ENCODE measurements at regions not wholly inside any gene's neighbourhood (a gene's known extent, or its start where the extent isn't known, plus 50 kb on each side); places are given as distances from the start of the nearest gene placed in this dataset.
"Not testable (repeated sequence)": the region's sequence is repeated elsewhere in the genome, so short reads cannot be mapped to it uniquely, and the experiment has no call there.

DNA sequence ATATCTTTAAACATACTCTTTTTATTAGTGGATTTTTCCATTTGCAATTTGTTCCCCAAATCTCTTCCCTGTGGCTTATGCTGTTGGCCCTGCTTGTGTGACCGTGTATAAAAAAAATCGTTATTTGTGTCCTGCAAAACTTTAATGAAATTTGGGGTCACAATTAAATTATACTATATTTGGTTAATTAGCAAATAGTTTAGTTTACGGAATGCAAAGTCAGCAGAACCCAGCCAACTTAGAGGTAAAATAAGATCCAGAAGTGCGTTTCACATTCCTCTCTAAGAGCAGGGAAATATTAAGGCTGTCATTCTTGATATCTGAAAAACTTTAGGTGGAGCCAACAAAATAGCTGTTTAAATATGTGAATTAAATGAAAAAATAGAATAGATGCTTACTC, 2023.5 kb upstream of the WWC1 start:
- DNase-seq (ENCODE audit: extremely low spot score, insufficient read length, low read depth) = no peak
- FAIRE-seq = no peak

DNA sequence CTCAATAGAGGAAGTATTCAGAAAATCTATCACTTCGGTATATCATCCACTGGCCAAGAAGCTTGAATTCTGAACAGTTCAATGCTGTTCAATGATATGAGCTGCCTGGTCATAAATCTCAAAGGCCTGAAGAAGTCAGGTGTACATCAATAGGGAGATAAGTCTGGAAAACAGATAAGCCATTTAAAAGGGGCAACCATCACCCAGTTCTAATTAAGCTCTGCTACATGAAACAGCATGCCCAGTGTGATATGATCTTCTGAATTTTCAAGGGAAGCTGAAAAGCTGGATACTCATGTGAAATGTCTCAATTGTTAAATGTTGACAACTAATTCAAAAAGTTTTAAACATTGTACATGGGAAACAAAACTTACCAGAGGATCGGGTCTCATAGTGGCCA, 2020.7 kb upstream of the WWC1 start:
- FAIRE-seq (no peak), DNase-seq (ENCODE audit: extremely low spot score, insufficient read length, low read depth) (no peak)

DNA sequence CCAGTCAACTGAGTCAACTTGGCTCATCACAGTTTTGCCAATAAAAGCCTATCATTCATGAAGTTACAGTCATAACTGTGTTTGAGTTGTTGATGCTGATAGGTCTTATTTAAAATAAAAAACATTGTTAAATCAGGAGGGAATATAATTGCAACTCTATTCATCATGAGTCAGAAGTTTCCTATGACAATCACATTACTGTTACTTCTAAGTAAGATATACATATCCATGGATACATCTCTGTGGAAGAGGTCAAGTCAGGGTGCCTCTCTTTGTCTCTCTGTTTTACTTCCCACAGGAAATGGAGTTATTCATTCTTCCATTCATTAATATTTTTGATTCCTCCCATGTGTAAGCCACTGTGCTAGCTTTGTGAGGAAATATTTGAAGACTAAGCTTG, 2015.4 kb upstream of the WWC1 start:
- FAIRE-seq (no peak), DNase-seq (ENCODE audit: extremely low spot score, insufficient read length, low read depth) (no peak)

DNA sequence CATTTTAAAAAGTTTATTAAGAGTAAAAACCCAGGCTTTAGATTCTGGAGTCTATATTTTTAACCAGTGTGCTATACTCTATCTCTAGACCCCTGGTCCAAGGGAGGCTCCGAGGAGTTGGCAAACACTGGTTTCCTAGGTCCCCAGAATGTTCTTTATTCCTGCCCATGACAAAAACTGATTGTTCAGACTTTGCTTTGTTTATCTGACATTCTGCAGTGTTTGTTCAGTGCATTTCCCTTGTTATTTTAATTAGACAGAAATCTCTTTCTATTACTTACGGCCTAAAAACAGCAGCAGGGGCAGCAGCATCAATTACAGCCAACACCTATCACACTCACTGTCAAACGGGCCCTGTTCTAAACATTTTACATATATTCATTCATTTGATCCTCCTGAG, 2011.6 kb upstream of the WWC1 start:
- DNase-seq (ENCODE audit: extremely low spot score, insufficient read length, low read depth) (no peak), FAIRE-seq (no peak)

DNA sequence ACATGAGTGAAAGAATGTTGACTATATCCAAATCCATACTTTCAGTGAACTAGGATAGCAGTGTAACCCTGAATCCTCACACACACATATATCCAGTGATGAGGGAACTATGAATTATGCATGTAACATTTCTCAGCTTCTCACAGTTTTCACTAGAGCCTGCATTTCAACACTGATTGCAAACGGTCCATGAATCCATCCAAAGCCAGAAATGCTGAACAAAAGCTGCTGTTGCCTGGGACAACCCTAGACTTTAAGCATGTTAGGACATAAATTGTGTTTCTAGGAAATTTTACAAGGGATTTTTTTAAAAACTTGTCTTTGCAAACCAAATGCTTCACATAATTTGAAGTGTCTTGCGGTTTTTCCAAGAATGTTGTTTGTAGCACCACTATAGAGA, 2010.0 kb upstream of the WWC1 start:
- FAIRE-seq = no peak
- DNase-seq (ENCODE audit: extremely low spot score, insufficient read length, low read depth) = no peak

DNA sequence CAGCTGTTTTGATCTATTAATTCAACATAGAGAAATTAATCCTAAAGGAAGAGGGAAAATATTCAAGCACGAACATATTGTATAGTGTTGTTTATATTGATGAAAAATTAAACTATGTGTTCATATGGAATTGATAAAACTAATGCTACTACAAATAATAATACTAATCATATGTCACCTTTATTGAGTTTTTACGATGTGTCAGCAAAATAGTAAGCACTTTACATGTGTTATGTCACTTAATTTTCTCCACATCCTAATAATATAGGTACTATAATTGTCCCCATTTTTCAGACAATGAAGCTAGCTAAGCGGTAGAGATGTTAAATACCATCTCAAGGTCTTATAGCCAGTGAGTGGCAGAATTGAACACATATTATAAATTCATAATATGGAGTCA, 2008.5 kb upstream of the WWC1 start:
- FAIRE-seq (no peak), DNase-seq (ENCODE audit: extremely low spot score, insufficient read length, low read depth) (no peak)

DNA sequence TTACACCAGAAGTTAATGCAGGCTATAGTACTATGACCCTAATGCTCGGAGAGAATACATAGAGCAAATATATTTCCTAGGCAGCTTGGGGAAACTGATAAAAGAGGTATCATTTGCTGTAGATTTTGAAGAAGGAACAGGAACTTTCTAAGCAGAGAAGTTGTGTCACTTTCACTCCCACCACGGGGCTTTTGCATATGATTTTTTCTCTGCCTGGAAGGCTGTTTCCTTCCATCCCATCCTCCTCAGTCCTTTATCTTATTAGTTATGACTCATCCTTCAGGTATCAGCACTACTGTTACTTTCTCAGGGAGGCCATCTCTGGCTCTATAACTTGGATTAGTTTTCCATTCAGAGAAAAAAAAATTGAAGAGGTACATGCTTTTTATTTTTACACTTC, 2006.1 kb upstream of the WWC1 start:
- DNase-seq (ENCODE audit: extremely low spot score, insufficient read length, low read depth) (no peak), FAIRE-seq (no peak)

DNA sequence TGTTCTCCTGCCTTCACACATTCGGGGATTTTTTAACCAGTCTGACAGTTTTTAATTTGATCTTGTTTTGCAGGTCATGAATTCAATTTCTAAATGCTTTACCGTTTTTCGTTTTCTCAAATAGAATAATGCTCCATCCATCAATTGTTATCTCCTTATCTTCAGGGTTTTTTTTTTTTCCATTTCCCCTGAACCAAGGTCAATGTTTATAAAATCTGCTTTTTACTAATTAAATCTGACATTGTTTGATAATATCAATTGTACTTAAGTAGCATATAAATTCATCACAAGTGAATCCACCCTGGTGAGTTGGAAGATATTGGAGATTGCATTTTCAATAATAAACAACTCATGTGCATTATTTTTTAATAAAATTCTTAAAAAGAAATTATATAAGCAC, 2004.6 kb upstream of the WWC1 start:
- DNase-seq (ENCODE audit: extremely low spot score, insufficient read length, low read depth) (no peak), FAIRE-seq (no peak)

DNA sequence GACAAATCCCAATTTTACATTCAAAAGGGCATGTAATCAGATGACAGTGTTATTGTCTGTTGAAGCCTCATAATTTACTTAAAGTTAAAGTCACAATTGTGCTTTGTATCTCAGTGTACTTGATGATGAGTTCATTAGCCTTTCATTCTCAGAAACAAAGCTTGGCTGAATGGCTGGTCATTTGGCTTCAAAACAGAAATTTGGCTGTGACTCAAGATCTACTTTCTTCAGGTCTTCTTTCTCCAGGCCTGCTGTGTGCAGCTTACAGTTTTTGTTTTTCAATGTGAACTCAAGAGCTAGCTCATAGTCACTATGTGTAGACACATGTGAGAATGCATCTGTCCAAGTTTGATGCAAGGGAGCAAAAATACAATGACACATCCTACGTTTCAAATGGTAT, 2003.6 kb upstream of the WWC1 start:
- DNase-seq (ENCODE audit: extremely low spot score, insufficient read length, low read depth) = no peak
- FAIRE-seq = no peak

DNA sequence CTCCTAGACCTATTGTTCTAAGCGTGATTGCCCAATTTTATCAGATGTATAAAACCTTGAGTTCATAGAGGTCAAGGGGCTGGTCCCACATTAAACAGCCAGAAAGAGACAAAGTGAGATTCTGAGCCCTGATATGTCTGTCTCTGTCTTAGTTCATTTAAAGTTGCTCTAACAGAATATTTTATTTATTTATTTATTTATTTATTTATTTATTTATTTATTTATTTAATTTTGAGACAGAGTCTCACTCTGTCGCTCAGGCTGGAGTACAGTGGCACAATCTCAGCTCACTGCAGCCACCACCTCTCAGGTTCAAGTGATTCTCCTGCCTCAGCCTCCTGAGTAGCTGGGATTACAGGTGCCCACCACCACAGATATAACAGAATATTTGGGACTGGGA, 1999.6 kb upstream of the WWC1 start:
- not testable (repeated sequence) for FAIRE-seq; DNase-seq (ENCODE audit: extremely low spot score, insufficient read length, low read depth)

DNA sequence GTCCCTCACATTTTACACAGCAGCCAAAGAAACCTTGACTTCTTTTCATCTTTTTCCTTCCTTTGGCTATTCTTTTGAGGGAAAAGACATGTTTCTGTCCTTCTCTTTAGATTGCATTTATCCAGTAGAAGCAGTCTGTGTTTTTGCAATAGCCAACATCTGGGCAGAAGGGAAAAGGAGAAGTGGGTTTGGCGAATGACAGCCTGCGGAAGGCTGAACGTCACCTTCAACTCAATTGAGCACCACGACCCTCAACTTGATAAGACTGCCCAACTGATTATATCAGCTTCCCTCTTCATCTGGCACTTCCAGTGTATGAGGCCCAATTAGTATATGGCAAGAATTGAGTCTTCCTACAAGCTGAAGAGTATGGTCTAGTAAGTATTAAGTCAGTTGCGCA, 1997.6 kb upstream of the WWC1 start:
- FAIRE-seq (no peak), DNase-seq (ENCODE audit: extremely low spot score, insufficient read length, low read depth) (no peak)

DNA sequence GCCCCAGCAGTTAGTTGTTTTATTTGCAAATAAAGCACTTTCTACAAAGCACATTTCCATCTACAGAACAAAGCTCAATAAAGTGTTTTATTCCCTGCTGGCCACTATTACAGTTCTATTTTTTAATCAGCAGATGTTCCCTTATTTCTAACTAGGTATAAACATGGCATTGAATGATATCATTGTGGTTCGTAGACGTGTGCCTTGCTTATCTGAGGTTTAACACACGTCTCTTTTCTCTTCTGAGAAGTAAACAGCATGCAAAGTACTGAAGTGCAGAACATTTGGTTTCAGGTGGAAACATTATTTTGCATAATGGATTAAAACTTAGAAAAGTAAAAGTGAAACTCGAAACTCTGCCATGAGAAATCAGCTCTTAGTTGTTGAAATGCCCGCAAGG, 1989.3 kb upstream of the WWC1 start:
- FAIRE-seq = no peak

DNA sequence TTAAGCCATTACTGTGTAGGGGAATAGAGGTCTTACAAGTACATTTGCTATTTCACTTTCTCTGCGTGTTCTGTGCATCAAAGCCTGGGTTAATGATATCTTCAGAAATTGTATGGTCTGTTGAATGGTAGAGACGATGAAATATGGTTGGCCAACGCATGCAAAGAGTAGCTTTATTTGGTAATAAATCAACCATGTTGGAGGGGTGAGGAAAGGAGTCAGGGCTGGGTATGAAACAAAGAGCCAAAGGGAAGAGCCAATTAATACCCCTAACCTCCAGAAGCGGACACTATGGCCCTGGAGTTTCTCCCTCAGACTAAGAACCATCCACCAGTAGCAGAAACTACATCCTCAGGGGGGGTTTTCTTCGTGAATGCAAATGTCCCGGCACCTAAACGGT, 1974.0 kb upstream of the WWC1 start:
- FAIRE-seq (no peak), DNase-seq (ENCODE audit: extremely low spot score, insufficient read length, low read depth) (no peak)

More for the DNA sequence above, 1989.3 kb upstream of the WWC1 start:
- no peak for DNase-seq (ENCODE audit: extremely low spot score, insufficient read length, low read depth)

DNA sequence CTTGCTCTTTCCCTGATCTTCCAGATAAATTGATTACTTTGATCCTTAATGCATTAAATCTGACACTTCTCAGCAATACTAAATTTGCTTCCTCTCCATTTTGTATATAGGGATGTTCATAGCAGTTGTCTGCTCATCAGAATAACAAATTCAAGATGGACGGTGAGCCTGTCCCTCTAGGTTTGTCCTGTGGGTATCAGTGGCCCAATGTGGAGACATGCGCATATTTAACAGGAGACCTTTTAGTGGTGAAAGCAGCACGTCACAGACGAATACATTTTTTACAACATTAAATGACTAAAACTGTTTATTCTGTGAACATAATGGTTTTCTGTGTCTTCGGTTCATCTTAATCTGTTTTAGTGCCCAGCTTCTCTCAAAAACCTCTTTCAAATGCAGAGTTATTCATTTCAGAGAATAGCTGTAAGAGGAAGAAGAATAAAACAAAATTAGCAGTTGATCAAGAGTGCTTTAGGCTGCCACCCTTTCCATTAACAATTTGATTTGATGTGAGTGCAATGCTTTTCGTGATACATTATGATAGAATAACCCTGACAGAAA, 1970.4 kb upstream of the WWC1 start:
- FAIRE-seq (no peak), DNase-seq (ENCODE audit: extremely low spot score, insufficient read length, low read depth) (no peak)

DNA sequence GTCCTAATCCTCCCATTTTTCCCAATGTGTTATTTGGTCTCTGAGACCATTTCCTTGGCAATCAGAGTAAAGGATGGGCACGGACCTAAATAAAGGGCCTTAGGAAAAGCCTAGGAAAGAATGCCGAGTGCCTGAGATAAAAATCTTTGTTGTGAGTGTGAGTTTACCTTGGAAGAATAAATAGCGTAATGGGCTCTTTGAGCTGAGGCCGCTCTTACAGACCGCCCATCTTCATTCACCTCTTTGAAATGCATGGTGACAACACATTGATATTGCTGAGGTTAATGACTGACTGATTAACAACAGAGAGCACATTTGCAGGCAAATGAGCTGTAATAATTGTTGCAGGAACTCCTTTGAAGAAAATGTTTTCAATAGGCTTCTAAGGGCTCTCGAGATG, 1967.1 kb upstream of the WWC1 start:
- DNase-seq (ENCODE audit: extremely low spot score, insufficient read length, low read depth) (no peak), FAIRE-seq (no peak)

DNA sequence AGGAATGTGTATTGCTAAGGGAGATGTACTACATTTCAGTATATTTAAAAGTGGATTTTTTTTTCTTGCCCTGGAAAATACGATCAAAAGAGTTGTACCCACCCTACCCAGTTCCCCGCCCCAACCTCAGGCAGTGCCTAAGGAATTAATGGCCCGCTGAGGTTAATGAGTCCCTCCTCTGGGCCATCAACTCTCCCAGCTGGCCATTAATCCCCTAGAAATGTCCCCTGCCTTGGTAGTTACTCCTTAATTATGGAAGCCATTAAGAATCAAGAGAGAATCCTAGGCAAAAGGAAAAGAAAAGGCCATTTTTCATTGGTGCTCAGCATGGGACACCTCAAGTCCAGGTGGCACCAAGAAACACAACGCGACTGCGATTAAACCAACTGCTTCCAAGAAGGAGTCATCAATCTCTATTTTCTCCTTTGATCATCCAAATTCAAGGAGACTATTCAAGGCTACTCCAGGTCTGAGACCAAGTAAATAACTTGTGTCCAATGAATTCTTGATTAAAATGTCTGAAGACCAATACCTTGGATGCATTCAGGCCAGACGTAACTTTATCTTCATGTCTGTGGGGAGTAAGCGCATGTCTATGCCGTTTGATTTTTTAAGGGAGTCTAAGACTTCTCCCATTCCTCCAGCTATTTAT, 1962.2 kb upstream of the WWC1 start:
- DNase-seq (ENCODE audit: extremely low spot score, insufficient read length, low read depth) = no peak

DNA sequence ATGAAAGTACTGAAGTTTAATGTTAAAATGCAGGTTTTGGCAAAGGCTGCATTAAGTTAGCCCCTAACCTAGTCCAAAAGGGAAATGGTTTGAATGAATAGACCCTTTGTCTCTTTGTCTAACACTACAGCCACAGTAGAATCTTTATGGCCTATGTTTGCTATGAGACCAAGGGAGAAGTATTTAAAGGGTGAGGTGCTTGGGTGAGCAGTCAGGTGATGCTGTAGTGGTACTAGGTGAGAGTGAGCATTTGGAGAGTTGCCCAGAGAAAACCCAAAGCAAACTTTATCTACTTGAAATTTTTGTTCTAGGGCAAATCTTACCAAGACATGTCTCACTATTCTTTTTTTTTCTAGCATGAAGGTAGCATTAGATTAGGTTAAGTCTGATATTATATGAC, 1961.4 kb upstream of the WWC1 start:
- DNase-seq (ENCODE audit: extremely low spot score, insufficient read length, low read depth) (no peak), FAIRE-seq (no peak)

More for the DNA sequence above, 1962.2 kb upstream of the WWC1 start:
- no peak for FAIRE-seq

DNA sequence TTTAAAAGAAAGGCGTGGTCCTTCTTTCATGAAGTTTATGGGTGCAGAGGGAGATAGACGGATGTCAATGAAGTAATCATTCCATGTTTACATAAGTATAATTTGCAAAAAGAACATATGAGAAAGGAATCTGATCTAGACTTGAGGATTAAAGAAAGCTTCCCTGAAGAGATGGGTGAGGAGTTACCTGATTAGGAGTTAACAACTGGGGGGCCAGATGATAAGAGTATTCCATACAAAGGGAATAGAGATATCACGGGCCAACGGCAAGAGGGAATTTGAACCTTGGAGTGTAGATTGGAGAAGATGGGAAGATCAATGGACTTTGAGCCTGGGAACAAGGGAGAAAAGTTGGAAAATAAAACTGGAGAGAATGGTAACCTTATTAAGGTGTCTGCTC, 1959.9 kb upstream of the WWC1 start:
- DNase-seq (ENCODE audit: extremely low spot score, insufficient read length, low read depth) (no peak), FAIRE-seq (no peak)

DNA sequence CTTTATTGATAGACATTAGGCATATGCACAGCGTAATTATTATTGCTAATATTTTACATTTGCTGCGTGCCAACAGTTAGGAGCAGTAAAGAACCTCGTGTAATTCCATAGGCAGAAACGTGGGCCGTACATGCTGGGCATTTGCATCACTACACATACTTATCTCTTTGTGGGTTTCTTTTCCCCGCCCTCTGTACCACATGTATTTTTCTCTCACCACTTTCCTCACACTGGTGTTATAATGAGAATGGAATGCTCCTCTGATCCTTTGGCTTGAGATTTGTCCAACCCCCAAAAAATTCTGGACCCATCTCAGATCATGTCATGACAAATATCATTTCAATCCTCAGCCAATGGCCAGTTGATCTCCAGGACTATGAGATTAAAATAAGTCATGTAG, 1952.6 kb upstream of the WWC1 start:
- DNase-seq (ENCODE audit: extremely low spot score, insufficient read length, low read depth) (no peak), FAIRE-seq (no peak)

DNA sequence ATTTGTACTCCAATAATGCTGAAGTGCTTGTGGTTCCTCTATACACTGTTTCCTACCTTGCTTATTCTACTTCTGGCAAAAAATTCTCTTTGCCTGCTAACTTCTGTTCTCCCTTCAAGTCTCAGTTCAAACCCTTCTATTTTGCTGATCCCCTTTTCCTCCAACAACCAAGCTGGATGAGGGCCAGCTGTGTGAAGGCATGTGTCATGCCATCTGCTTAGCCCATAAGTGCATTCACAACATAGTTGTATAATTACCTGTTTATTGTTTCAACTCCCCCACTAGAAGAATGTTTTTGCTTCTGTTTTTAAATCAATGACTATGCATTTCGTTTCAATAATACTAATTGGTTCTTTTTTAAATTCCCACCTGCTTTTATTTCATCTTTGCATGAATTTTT, 1951.4 kb upstream of the WWC1 start:
- DNase-seq (ENCODE audit: extremely low spot score, insufficient read length, low read depth) = no peak
- no peak for FAIRE-seq

DNA sequence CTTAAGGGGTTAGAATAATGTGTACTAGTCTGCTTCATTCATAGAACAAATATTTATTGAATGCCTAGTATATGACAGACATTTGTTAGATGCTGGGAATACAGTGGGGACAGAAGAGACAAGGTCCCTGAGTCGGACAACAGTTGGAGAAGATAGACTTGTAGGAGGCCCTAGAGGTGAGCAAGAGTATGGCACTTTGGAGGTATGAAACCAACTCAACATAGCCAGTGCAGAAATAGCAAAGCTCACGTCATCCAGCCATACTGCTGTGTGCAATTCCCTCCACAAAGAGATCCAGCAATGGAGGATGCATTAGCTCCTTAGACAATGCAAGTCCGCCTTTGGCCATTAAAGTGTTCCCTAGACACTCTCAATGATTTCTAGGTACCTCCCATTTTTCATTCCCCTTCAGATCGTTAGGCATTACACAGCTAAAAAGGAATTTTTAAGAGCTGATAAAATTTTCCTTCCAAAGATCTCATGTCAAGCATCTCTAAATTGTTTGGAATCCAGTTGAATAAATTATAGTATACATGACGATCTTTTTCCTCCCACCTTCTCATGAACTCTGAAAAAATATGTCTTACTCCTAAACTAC, 1949.6 kb upstream of the WWC1 start:
- DNase-seq (ENCODE audit: extremely low spot score, insufficient read length, low read depth) = no peak
- FAIRE-seq = no peak

DNA sequence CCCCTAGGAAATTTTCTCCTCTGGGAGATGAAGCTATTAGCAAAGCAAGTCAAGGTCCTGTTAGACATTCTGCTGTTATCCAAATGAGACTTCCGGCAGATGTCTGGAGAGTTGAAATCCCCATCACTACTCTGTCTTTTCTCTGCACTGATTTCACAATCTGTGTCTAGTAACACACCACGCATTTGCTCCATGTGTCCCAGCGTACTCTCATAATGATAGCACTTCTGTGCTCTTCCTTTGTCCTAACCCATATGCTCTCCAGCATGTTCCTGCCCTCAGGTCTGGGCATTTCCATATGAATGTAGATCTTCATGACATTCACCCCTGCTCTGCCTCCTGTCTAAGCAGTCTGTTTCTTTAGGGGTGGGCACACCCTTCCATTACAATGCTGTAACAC, 1949.0 kb upstream of the WWC1 start:
- FAIRE-seq (no peak), DNase-seq (ENCODE audit: extremely low spot score, insufficient read length, low read depth) (no peak)

All from GM18507 (cell line).